OCI-LY1 (cell line): ENCODE measurements at regions not wholly inside any gene's neighbourhood (a gene's known extent, or its start where the extent isn't known, plus 50 kb on each side); places are given as distances from the start of the nearest gene placed in this dataset.

Experiments used
- H2AFZ ChIP-seq: fragments of 200-600 bp; sonication (generic), shearing (Covaris generic); 2 replicates; pipeline ENCODE4 v1.6.0; 2014; ENCODE audit warnings: antibody characterized with exemption, mild to moderate bottlenecking, low read length
- H3F3A ChIP-seq: fragments of 200-600 bp; sonication (generic), shearing (Covaris generic); 2 replicates; pipeline ENCODE4 v1.6.0; 2014; ENCODE audit warnings: mild to moderate bottlenecking, antibody characterized with exemption, low read length, moderate library complexity; ENCODE audit not compliant: insufficient read depth
- H3K27ac ChIP-seq: fragments of 200-600 bp; sonication (generic); 2 replicates; pipeline ENCODE4 v1.5.1; 2014; ENCODE audit warnings: low read length, mixed run types, mild to moderate bottlenecking, low read depth; ENCODE audit not compliant: poor library complexity, severe bottlenecking
- H3K27me3 ChIP-seq: fragments of 200-600 bp; sonication (generic); 2 replicates; pipeline ENCODE4 v1.6.0; 2014; ENCODE audit warnings: antibody characterized with exemption, mild to moderate bottlenecking, low read length, moderate library complexity; ENCODE audit not compliant: insufficient read depth
- H3K36me3 ChIP-seq: fragments of 200-600 bp; sonication (generic); 2 replicates; pipeline ENCODE4 v1.6.1; 2014; ENCODE audit warnings: mild to moderate bottlenecking, antibody characterized with exemption, low read length, moderate library complexity, mixed read lengths; ENCODE audit not compliant: insufficient read depth
- H3K4me1 ChIP-seq: fragments of 200-600 bp; sonication (generic); 2 replicates; pipeline ENCODE4 v1.5.1; 2014; ENCODE audit warnings: mild to moderate bottlenecking, low read length, moderate library complexity; ENCODE audit not compliant: insufficient read depth, severe bottlenecking
- H3K4me2 ChIP-seq: fragments of 200-600 bp; sonication (generic), shearing (Covaris generic); 2 replicates; pipeline ENCODE4 v1.6.1; 2014; ENCODE audit warnings: low read length
- H3K4me3 ChIP-seq: fragments of 200-600 bp; sonication (generic); 2 replicates; pipeline ENCODE4 v1.5.1; 2014; ENCODE audit warnings: low read length, low read depth, mild to moderate bottlenecking, mixed read lengths; ENCODE audit not compliant: poor library complexity, severe bottlenecking
- H3K79me2 ChIP-seq: fragments of 200-600 bp; shearing (Covaris generic); 2 replicates; pipeline ENCODE4 v1.6.1; 2016; ENCODE audit warnings: mixed run types, low read length, mixed read lengths; ENCODE audit not compliant: insufficient read depth
- H3K9ac ChIP-seq: fragments of 200-600 bp; sonication (generic), shearing (Covaris generic); 2 replicates; pipeline ENCODE4 v1.6.1; 2014; ENCODE audit warnings: mild to moderate bottlenecking, low read length, mixed read lengths
- H3K9me2 ChIP-seq: fragments of 200-600 bp; sonication (generic), shearing (Covaris generic); 2 replicates; pipeline ENCODE4 v1.6.1; 2014; ENCODE audit warnings: low read depth, mild to moderate bottlenecking, low read length, mixed read lengths
- H3K9me3 ChIP-seq: fragments of 200-600 bp; shearing (Covaris generic); 2 replicates; pipeline ENCODE4 v1.6.1; 2014; ENCODE audit warnings: low read length, mixed read lengths
- H4K20me1 ChIP-seq: fragments of 200-600 bp; sonication (generic), shearing (Covaris generic); 2 replicates; pipeline ENCODE4 v1.6.0; 2016; ENCODE audit warnings: mild to moderate bottlenecking, low read length; ENCODE audit not compliant: insufficient read depth
- EZH2 ChIP-seq: fragments of 200-600 bp; sonication (generic), shearing (Covaris generic); IDR thresholded peaks from 2 replicates; pipeline ENCODE4 v1.8.0; 2017; ENCODE audit warnings: borderline replicate concordance, mixed run types, mild to moderate bottlenecking, antibody characterized with exemption, low read length, moderate library complexity, mixed read lengths
- TF ChIP-seq, protein P1 (sequence below): fragments of 200-600 bp; sonication (generic), shearing (Covaris generic); IDR thresholded peaks from 2 replicates; pipeline ENCODE4 v1.5.1; 2017; ENCODE audit warnings: mild to moderate bottlenecking, antibody characterized with exemption, low read length, moderate library complexity, mixed read lengths

DNA sequence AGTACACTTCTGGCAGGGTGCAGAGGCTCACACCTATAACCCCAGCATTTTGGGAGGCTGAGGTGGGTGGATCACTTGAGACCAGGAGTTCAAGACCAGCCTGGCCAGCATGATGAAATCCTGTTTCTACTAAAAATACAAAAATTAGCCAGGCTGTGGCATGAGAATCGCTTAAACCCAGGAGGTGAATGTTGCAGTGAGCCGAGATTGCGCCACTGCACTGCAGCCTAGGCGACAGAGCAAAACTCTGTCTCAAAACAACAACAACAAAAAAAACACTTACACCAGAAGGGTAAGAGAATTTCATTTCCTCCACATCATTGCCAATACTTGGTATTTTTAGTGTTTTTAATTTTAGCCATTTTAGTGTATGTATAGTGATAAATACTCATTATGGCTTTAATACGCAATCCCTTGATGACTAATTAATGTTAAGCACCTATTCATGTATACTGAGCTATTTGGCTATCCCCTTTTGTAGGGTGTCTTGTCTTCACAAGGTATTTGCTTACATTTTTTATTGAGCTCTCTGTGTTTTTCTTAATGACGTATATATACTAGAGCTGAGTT lies 77.1 kb upstream of the TNR start:
- Histone ChIP-seq H3K4me1 (no peaks in the 10 kb centered on the region), H4K20me1 (no peaks in the 10 kb centered on the region), H2AFZ (no peak overlapping the region), H3K36me3 (no peaks in the 10 kb centered on the region), H3K27ac (no peak overlapping the region), H3K79me2 (no peaks in the 10 kb centered on the region), H3K9me3 (no peaks in the 10 kb centered on the region), H3F3A (no peaks in the 10 kb centered on the region), H3K4me2 (no peak overlapping the region), H3K9me2 (no peaks in the 10 kb centered on the region), H3K27me3 (no peaks in the 10 kb centered on the region), H3K9ac (no peak overlapping the region), H3K4me3 (no peak overlapping the region)
- no peak for TF ChIP-seq EZH2

DNA sequence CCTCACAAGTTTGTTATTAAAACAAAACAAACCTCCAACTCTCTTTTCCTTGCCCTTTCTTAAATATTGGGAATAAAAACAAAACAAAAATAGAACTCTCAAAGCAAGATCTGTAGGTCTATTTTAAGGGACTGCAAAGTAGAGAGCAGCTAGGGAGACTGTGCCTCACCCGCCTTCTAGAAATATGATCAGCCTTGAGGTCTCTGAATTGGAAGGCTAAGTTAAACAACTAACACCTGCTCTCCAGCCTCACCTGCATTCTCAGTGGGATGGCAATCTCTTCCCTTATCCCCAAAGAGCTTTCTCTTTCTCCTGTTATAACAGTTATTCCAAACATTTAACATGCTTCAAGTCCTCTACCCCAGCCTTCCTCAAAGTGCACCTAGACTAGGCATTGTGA lies 75.5 kb upstream of the TNR start:
- H3F3A ChIP-seq, result no peaks in the 10 kb centered on the region
- no peak overlapping the region for H3K4me2 ChIP-seq
- no peak overlapping the region for H3K4me3 ChIP-seq
- no peak overlapping the region for H2AFZ ChIP-seq
- H3K9me2 ChIP-seq, result no peaks in the 10 kb centered on the region
- no peak overlapping the region for H3K9ac ChIP-seq
- H3K79me2 ChIP-seq, result no peaks in the 10 kb centered on the region
- H3K27me3 ChIP-seq, result no peaks in the 10 kb centered on the region
- H3K27ac ChIP-seq, result no peak overlapping the region
- no peaks in the 10 kb centered on the region for H4K20me1 ChIP-seq
- H3K4me1 ChIP-seq, result no peaks in the 10 kb centered on the region
- no peak for TF ChIP-seq EZH2
- TF ChIP-seq, protein P1, sequence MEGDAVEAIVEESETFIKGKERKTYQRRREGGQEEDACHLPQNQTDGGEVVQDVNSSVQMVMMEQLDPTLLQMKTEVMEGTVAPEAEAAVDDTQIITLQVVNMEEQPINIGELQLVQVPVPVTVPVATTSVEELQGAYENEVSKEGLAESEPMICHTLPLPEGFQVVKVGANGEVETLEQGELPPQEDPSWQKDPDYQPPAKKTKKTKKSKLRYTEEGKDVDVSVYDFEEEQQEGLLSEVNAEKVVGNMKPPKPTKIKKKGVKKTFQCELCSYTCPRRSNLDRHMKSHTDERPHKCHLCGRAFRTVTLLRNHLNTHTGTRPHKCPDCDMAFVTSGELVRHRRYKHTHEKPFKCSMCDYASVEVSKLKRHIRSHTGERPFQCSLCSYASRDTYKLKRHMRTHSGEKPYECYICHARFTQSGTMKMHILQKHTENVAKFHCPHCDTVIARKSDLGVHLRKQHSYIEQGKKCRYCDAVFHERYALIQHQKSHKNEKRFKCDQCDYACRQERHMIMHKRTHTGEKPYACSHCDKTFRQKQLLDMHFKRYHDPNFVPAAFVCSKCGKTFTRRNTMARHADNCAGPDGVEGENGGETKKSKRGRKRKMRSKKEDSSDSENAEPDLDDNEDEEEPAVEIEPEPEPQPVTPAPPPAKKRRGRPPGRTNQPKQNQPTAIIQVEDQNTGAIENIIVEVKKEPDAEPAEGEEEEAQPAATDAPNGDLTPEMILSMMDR, result no peak
- H3K36me3 ChIP-seq, result no peaks in the 10 kb centered on the region
- H3K9me3 ChIP-seq, result no peaks in the 10 kb centered on the region

DNA sequence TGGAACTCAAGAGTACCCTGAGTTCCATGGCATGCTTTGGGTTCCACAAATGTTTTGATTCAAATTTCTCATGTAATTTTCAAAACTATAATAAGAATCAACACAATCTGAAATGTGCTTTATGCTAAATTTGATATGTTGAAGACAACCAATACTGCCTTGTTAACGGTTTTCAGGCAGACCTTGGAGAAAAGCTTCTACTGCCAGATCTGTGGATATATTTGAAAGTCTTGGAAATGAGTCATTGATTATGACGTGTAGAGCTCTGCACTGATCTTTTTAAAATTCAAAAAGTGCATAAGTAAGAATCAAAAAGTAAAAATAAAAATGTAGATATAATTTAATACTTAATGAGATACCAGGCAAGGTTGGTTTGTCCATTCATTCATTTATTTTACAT lies 74.0 kb upstream of the TNR start:
- no peaks in the 10 kb centered on the region for H3K9me2 ChIP-seq
- no peaks in the 10 kb centered on the region for H3K36me3 ChIP-seq
- H3K4me1 ChIP-seq, result no peaks in the 10 kb centered on the region
- no peak overlapping the region for H3K4me2 ChIP-seq
- no peaks in the 10 kb centered on the region for H3K27me3 ChIP-seq
- no peak overlapping the region for H3K9ac ChIP-seq
- H3K79me2 ChIP-seq, result no peaks in the 10 kb centered on the region
- H3K9me3 ChIP-seq, result no peaks in the 10 kb centered on the region
- H2AFZ ChIP-seq, result no peak overlapping the region
- H3F3A ChIP-seq, result no peaks in the 10 kb centered on the region
- H3K4me3 ChIP-seq, result no peak overlapping the region
- H4K20me1 ChIP-seq, result no peaks in the 10 kb centered on the region
- TF ChIP-seq, protein P1, result no peak
- no peak for TF ChIP-seq EZH2
- H3K27ac ChIP-seq, result no peak overlapping the region

DNA sequence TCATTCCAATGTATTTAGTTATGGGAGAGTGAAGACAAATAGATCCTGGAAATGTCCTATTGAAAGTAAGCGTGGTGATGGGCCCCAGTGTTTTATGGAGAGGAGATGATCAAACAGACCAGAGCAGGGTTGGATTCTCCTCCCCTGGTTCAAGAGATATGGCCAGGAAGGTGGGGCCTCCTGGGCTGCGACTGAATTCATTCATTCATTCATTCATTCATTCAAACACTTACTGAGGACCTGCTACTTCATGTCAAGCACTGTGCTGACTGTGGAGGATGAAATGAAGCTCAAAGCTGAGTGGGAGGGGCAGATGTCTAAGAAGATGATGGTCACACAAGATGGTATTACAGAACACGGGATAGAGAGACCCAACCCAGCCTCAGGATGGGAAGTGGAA lies 71.5 kb upstream of the TNR start:
- Histone ChIP-seq H3F3A (no peaks in the 10 kb centered on the region), H3K79me2 (no peaks in the 10 kb centered on the region), H2AFZ (no peak overlapping the region), H3K27ac (no peak overlapping the region), H4K20me1 (no peaks in the 10 kb centered on the region), H3K4me3 (no peak overlapping the region), H3K4me2 (no peak overlapping the region), H3K36me3 (no peaks in the 10 kb centered on the region), H3K4me1 (no peaks in the 10 kb centered on the region), H3K9me3 (no peaks in the 10 kb centered on the region), H3K27me3 (no peaks in the 10 kb centered on the region), H3K9me2 (no peaks in the 10 kb centered on the region), H3K9ac (no peak overlapping the region)
- TF ChIP-seq EZH2, result no peak
- TF ChIP-seq, protein P1, result no peak
